HEK293T (cell line): ENCODE measurements at regions not wholly inside any gene's neighbourhood (a gene's known extent, or its start where the extent isn't known, plus 50 kb on each side); places are given as distances from the start of the nearest gene placed in this dataset.

ENCODE experiments used
- ARNT ChIP-seq: fragments of 450-650 bp; IDR thresholded peaks from 2 replicates; pipeline ENCODE4 v1.6.1; 2017; ENCODE audit warnings: mild to moderate bottlenecking
- ELF4 ChIP-seq: fragments of 450-650 bp; IDR thresholded peaks from 2 replicates; pipeline ENCODE4 v1.6.1; 2017; ENCODE audit warnings: antibody characterized with exemption
- L3MBTL2 ChIP-seq: fragments of 450-650 bp; conservative IDR thresholded peaks from 2 replicates; pipeline ENCODE4 v1.6.1; 2016; ENCODE audit warnings: mild to moderate bottlenecking
- SUZ12 ChIP-seq: fragments of 450-650 bp; IDR thresholded peaks from 2 replicates; pipeline ENCODE4 v1.6.1; 2016; ENCODE audit warnings: mild to moderate bottlenecking

DNA sequence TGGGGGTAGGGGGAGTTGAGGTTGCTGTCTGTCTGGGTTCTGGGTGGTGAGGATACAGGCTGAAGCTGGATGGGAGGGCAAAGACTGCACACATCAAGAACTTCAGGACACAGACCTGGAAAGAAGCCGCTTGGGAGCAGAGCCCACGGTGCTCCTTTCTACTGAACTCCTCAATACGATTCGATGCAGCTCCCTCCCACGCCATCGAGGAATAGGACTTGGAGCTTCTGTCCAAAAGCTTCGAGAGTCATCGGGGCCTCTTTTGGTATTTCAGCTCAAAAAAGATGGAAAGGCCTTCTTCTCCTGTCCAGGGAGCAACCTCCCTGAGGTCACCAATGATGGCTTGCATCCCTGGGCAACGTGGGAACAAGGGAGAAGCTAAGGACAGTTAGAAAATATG, 407.1 kb upstream of the MGMT start:
- TF ChIP-seq SUZ12 (no peak), ARNT (no peak), ELF4 (no peak), L3MBTL2 (no peak)
